Endothelial cell of umbilical vein (primary cell): ENCODE measurements at regions not wholly inside any gene's neighbourhood (a gene's known extent, or its start where the extent isn't known, plus 50 kb on each side); places are given as distances from the start of the nearest gene placed in this dataset.

Experiments used
- BruUV-seq: library from RNA; stranded (reverse); fragments of 400-500 nt; replicated peaks from 2 replicates; lab custom pipeline; 2021; lab: Mats Ljungman, UMichigan
- CTCF ChIA-PET: fragments of 300-600, 350-600 bp; sonication (Branson Sonifier 250); formaldehyde crosslinking; loops from one replicate; lab custom pipeline; 2021; ENCODE audit warnings: antibody characterized with exemption, inconsistent platforms; lab: Charles Lee
- POLR2A ChIA-PET: fragments of 300-600, 350-600 bp; sonication (Branson Sonifier 250); formaldehyde crosslinking; loops from one replicate; lab custom pipeline; 2021; ENCODE audit warnings: antibody characterized with exemption, inconsistent platforms; lab: Charles Lee
- DNase-seq: peaks from one replicate; pipeline ENCODE4 v3.0.0-alpha.2; 2011; ENCODE audit warnings: low read depth, low spot score
- FAIRE-seq: peaks from 2 replicates; lab custom pipeline; 2011; peaks lifted over from hg19 to GRCh38; lab: Jason Lieb, UNC
- H2AFZ ChIP-seq: 2 replicates; pipeline ENCODE4 v1.6.0; 2012; ENCODE audit warnings: low read depth, low read length, control low read depth, inconsistent platforms
- H3K27ac ChIP-seq: 2 replicates; pipeline ENCODE4 v1.5.1; 2011; ENCODE audit warnings: low read depth, mild to moderate bottlenecking, control low read depth, low read length, moderate library complexity; ENCODE audit not compliant: insufficient read depth
- H3K27me3 ChIP-seq, 2 experiments: 2 replicates each; pipeline versions ENCODE4 v1.6.0 to v1.6.1; 2011; ENCODE audit warnings: low read length in 2 of 2, mixed read lengths in 1 of 2; ENCODE audit not compliant: control insufficient read depth in 2 of 2, insufficient read depth in 2 of 2
- H3K36me3 ChIP-seq, 2 experiments: 2 replicates in 1 of 2; 3 replicates in 1 of 2; pipeline ENCODE4 v1.5.1; 2011; ENCODE audit warnings: low read length in 2 of 2, mild to moderate bottlenecking in 1 of 2, moderate library complexity in 1 of 2; ENCODE audit not compliant: control insufficient read depth in 2 of 2, insufficient read depth in 2 of 2; ENCODE audit errors: extremely low read depth in 1 of 2
- H3K4me1 ChIP-seq: 3 replicates; pipeline ENCODE4 v1.5.1; 2011; ENCODE audit warnings: mild to moderate bottlenecking, low read length; ENCODE audit not compliant: control insufficient read depth, insufficient read depth; ENCODE audit errors: extremely low read depth
- H3K4me2 ChIP-seq: 2 replicates; pipeline ENCODE4 v1.6.1; 2011; ENCODE audit warnings: low read length, control low read depth, mixed read lengths; ENCODE audit not compliant: insufficient read depth
- H3K4me3 ChIP-seq, 3 experiments: fragments of 200-600 bp in 1 of 3; sonication (generic), shearing (Covaris generic) in 1 of 3; replicated peaks in 1 of 3; 2 replicates each; pipeline ENCODE4 v1.5.1; 2011 to 2016; ENCODE audit warnings: control low read depth in 3 of 3, low read length in 3 of 3, mild to moderate bottlenecking in 2 of 3, inconsistent platforms in 1 of 3, low read depth in 1 of 3, moderate library complexity in 1 of 3; ENCODE audit not compliant: insufficient read depth in 1 of 3
- H3K79me2 ChIP-seq: 2 replicates; pipeline ENCODE4 v1.6.0; 2012; ENCODE audit warnings: low read length, inconsistent platforms; ENCODE audit not compliant: control insufficient read depth, insufficient read depth
- H3K9ac ChIP-seq: replicated peaks from 2 replicates; pipeline ENCODE3; 2011; ENCODE audit warnings: low read length, control low read depth; ENCODE audit not compliant: insufficient read depth; ENCODE audit errors: extremely low read depth
- H3K9me1 ChIP-seq: replicated peaks from 3 replicates; pipeline ENCODE4 v1.6.0; 2011; ENCODE audit warnings: mild to moderate bottlenecking, low read length; ENCODE audit not compliant: control insufficient read depth, insufficient read depth; ENCODE audit errors: extremely low read depth
- H3K9me3 ChIP-seq: replicated peaks from 2 replicates; pipeline ENCODE4 v1.5.1; 2012; ENCODE audit warnings: low read length, inconsistent platforms; ENCODE audit not compliant: control insufficient read depth, insufficient read depth
- H4K20me1 ChIP-seq: replicated peaks from 2 replicates; pipeline ENCODE3; 2011; ENCODE audit warnings: mild to moderate bottlenecking, low read length; ENCODE audit not compliant: control insufficient read depth, insufficient read depth; ENCODE audit errors: extremely low read depth
- EZH2 ChIP-seq: IDR thresholded peaks from 2 replicates; pipeline ENCODE4 v1.6.1; 2012; ENCODE audit warnings: borderline replicate concordance, low read depth, mild to moderate bottlenecking, moderate library complexity, low read length, inconsistent platforms; ENCODE audit not compliant: severe bottlenecking
- FOS ChIP-seq: IDR thresholded peaks from 2 replicates; pipeline ENCODE4 v1.6.1; 2011; ENCODE audit warnings: mild to moderate bottlenecking, low read length, moderate library complexity, borderline replicate concordance; ENCODE audit not compliant: insufficient read depth
- GATA2 ChIP-seq: IDR thresholded peaks from 2 replicates; pipeline ENCODE4 v1.7.0; 2011; ENCODE audit warnings: low read depth, mild to moderate bottlenecking, moderate library complexity, mixed read lengths, low read length; ENCODE audit not compliant: insufficient read length, insufficient read depth
- JUN ChIP-seq: IDR thresholded peaks from 2 replicates; pipeline ENCODE4 v1.6.1; 2011; ENCODE audit warnings: borderline replicate concordance, low read depth; ENCODE audit not compliant: insufficient read length, insufficient read depth
- MYC ChIP-seq: IDR thresholded peaks from one replicate; pipeline ENCODE4 v1.6.1; 2011; ENCODE audit warnings: mild to moderate bottlenecking, low read depth, low read length
- POLR2A ChIP-seq: IDR thresholded peaks from 2 replicates; pipeline ENCODE4 v1.6.1; 2012; ENCODE audit warnings: low read depth, mild to moderate bottlenecking, control low read depth, low read length
- POLR2AphosphoS5 ChIP-seq: IDR thresholded peaks from 2 replicates; pipeline ENCODE4 v1.6.1; 2012; ENCODE audit warnings: low read depth, mild to moderate bottlenecking, control low read depth, low read length, moderate library complexity; ENCODE audit not compliant: insufficient read depth
- dilution Hi-C: fragments of 300-500 bp; cut with MboI; formaldehyde crosslinking; loops from one replicate; pipeline ENCODE4 v1.15.0; 2019; ENCODE audit warnings: low sequenced_read_pairs; ENCODE audit not compliant: extremely low pct_ligation_motif_present
- intact Hi-C: fragments of 100-400 bp; cut with micrococcal nuclease; formaldehyde crosslinking; loops from one replicate; pipeline ENCODE4 v1.10.0; 2022
- TF ChIP-seq, protein P1 (sequence below): IDR thresholded peaks from 2 replicates; pipeline ENCODE4 v1.6.1; 2011; ENCODE audit not compliant: insufficient read depth, insufficient read length
- TF ChIP-seq, protein P2 (sequence below), 2 donors: IDR thresholded peaks; 1 replicate in 1 of 2; 2 replicates in 1 of 2; pipeline ENCODE4 v1.5.1; 2011; ENCODE audit warnings: low read length in 2 of 2, mild to moderate bottlenecking in 2 of 2, moderate library complexity in 2 of 2, control low read depth in 1 of 2, inconsistent platforms in 1 of 2, low read depth in 1 of 2; ENCODE audit not compliant: insufficient read depth in 1 of 2; ENCODE audit errors: extremely low read depth in 1 of 2

GRCh38 chr2:7189106-7189505, 271.9 kb downstream of the RNF144A start:
- FAIRE-seq = no peak
- H3K27me3 ChIP-seq = no peaks in the 10 kb centered on the region
- intact Hi-C loops (no loop called here), dilution Hi-C loops (no loop called here)
- CTCF ChIA-PET = no interaction called here
- H4K20me1 ChIP-seq = no peaks in the 10 kb centered on the region
- H3K9me1 ChIP-seq = no peaks in the 10 kb centered on the region
- no peak overlapping the region for H3K4me3 ChIP-seq
- H3K79me2 ChIP-seq = no peaks in the 10 kb centered on the region
- H2AFZ ChIP-seq = no peak overlapping the region
- no peak for DNase-seq
- TF ChIP-seq POLR2A (no peak), FOS (no peak), MYC (no peak), POLR2AphosphoS5 (no peak), JUN (no peak), GATA2 (no peak), EZH2 (no peak)
- TF ChIP-seq, protein P1, sequence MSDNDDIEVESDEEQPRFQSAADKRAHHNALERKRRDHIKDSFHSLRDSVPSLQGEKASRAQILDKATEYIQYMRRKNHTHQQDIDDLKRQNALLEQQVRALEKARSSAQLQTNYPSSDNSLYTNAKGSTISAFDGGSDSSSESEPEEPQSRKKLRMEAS = no peak
- TF ChIP-seq, protein P2, sequence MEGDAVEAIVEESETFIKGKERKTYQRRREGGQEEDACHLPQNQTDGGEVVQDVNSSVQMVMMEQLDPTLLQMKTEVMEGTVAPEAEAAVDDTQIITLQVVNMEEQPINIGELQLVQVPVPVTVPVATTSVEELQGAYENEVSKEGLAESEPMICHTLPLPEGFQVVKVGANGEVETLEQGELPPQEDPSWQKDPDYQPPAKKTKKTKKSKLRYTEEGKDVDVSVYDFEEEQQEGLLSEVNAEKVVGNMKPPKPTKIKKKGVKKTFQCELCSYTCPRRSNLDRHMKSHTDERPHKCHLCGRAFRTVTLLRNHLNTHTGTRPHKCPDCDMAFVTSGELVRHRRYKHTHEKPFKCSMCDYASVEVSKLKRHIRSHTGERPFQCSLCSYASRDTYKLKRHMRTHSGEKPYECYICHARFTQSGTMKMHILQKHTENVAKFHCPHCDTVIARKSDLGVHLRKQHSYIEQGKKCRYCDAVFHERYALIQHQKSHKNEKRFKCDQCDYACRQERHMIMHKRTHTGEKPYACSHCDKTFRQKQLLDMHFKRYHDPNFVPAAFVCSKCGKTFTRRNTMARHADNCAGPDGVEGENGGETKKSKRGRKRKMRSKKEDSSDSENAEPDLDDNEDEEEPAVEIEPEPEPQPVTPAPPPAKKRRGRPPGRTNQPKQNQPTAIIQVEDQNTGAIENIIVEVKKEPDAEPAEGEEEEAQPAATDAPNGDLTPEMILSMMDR (IDR thresholded peaks at IDR 0.05; ENCODE audit: extremely low read depth in 1 of 2, insufficient read depth in 1 of 2, low read depth in 1 of 2, low read length in 2 of 2) = no peak
- H3K9me3 ChIP-seq = no peaks in the 10 kb centered on the region
- H3K4me2 ChIP-seq = no peak overlapping the region
- no TSS peak for BruUV-seq
- POLR2A ChIA-PET = no interaction called here
- H3K4me1 ChIP-seq = no peaks in the 10 kb centered on the region
- no peaks in the 10 kb centered on the region for H3K36me3 ChIP-seq
- no peak overlapping the region for H3K27ac ChIP-seq
- no peak overlapping the region for H3K9ac ChIP-seq
